ENCODE measurements at regions not wholly inside any gene's neighbourhood (a gene's known extent, or its start where the extent isn't known, plus 50 kb on each side); places are given as distances from the start of the nearest gene placed in this dataset.

DNA sequence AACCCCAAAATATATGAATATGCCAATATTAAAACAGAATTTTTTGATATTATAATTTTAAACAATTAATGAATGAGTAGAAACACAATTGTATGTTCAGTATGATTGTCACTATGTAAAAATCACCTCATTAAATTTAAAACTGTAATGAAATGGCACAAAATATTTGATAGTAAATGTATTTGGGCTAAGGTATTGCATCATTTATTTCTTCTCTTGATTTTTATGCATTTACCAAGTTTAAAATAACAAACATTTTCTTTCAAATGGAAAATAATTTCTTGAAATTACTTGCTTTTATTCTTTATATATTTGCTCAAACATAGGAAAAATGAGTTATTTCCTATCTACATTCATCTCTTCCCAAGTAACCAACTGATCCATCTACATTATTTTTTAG, 782.6 kb downstream of the KCNJ3 start (continued):
- TF ChIP-seq SIX5 (IDR thresholded peaks at IDR 0.05; ENCODE audit: low read depth, low read length) (no peak), SUZ12 (IDR thresholded peaks at IDR 0.05; ENCODE audit: low read length) (no peak), POLR2A (IDR thresholded peaks at IDR 0.05; ENCODE audit: control extremely low read depth in 1 of 2, low read depth in 2 of 2, low read length in 2 of 2) (no peak), POU5F1 (IDR thresholded peaks at IDR 0.05; ENCODE audit: low read depth, low read length) (no peak), NRF1 (IDR thresholded peaks at IDR 0.05; ENCODE audit: low read depth, low read length) (no peak), SAP30 (IDR thresholded peaks at IDR 0.05; ENCODE audit: insufficient read depth, insufficient replicate concordance, low read length) (no peak), HDAC2 (IDR thresholded peaks at IDR 0.05; ENCODE audit: borderline replicate concordance in 1 of 2, low read depth in 2 of 2, low read length in 2 of 2) (no peak), SP1 (IDR thresholded peaks at IDR 0.05; ENCODE audit: low read depth, low read length) (no peak), SP2 (IDR thresholded peaks at IDR 0.05; ENCODE audit: low read length) (no peak), FOSL1 (IDR thresholded peaks at IDR 0.05; ENCODE audit: insufficient read depth, low read depth, low read length) (no peak), KDM5A (IDR thresholded peaks at IDR 0.05; ENCODE audit: low read length) (no peak), YY1 (IDR thresholded peaks at IDR 0.05; ENCODE audit: low read depth, low read length) (no peak), RXRA (IDR thresholded peaks at IDR 0.05; ENCODE audit: insufficient read depth, low read depth, low read length) (no peak), CEBPB (IDR thresholded peaks at IDR 0.05; ENCODE audit: low read depth, low read length) (no peak; the same call in 1 of the 2 replicates)
- TF ChIP-seq, protein P1, sequence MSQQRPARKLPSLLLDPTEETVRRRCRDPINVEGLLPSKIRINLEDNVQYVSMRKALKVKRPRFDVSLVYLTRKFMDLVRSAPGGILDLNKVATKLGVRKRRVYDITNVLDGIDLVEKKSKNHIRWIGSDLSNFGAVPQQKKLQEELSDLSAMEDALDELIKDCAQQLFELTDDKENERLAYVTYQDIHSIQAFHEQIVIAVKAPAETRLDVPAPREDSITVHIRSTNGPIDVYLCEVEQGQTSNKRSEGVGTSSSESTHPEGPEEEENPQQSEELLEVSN (IDR thresholded peaks at IDR 0.05), result no peak
- TF ChIP-seq, protein P2, sequence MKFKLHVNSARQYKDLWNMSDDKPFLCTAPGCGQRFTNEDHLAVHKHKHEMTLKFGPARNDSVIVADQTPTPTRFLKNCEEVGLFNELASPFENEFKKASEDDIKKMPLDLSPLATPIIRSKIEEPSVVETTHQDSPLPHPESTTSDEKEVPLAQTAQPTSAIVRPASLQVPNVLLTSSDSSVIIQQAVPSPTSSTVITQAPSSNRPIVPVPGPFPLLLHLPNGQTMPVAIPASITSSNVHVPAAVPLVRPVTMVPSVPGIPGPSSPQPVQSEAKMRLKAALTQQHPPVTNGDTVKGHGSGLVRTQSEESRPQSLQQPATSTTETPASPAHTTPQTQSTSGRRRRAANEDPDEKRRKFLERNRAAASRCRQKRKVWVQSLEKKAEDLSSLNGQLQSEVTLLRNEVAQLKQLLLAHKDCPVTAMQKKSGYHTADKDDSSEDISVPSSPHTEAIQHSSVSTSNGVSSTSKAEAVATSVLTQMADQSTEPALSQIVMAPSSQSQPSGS (IDR thresholded peaks at IDR 0.05; ENCODE audit: low read length), result no peak
- TF ChIP-seq, protein P3, sequence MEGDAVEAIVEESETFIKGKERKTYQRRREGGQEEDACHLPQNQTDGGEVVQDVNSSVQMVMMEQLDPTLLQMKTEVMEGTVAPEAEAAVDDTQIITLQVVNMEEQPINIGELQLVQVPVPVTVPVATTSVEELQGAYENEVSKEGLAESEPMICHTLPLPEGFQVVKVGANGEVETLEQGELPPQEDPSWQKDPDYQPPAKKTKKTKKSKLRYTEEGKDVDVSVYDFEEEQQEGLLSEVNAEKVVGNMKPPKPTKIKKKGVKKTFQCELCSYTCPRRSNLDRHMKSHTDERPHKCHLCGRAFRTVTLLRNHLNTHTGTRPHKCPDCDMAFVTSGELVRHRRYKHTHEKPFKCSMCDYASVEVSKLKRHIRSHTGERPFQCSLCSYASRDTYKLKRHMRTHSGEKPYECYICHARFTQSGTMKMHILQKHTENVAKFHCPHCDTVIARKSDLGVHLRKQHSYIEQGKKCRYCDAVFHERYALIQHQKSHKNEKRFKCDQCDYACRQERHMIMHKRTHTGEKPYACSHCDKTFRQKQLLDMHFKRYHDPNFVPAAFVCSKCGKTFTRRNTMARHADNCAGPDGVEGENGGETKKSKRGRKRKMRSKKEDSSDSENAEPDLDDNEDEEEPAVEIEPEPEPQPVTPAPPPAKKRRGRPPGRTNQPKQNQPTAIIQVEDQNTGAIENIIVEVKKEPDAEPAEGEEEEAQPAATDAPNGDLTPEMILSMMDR (IDR thresholded peaks at IDR 0.05; ENCODE audit: control extremely low read depth in 1 of 3, insufficient read depth in 1 of 3, low read depth in 1 of 3, low read length in 3 of 3), result no peak
- TF ChIP-seq, protein P4, sequence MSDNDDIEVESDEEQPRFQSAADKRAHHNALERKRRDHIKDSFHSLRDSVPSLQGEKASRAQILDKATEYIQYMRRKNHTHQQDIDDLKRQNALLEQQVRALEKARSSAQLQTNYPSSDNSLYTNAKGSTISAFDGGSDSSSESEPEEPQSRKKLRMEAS (IDR thresholded peaks at IDR 0.05), result no peak

Measured in H1 (cell line).